ENCODE measurements at regions not wholly inside any gene's neighbourhood (a gene's known extent, or its start where the extent isn't known, plus 50 kb on each side); places are given as distances from the start of the nearest gene placed in this dataset.

GRCh38 chr7:17709599-17709998, 230.7 kb downstream of the SNX13 start:
- Histone ChIP-seq H3K4me2 (ENCODE audit: low read length) (no peak overlapping the region), H3K4me3 (ENCODE audit: low read length) (no peak overlapping the region), H3K9me3 (replicated peaks; ENCODE audit: low read length) (no peaks in the 10 kb centered on the region), H3K36me3 (ENCODE audit: insufficient read depth, low read length) (no peaks in the 10 kb centered on the region), H3K4me1 (ENCODE audit: control insufficient read depth, insufficient read depth, low read length) (no peaks in the 10 kb centered on the region), H3K9ac (ENCODE audit: low read depth, low read length) (no peak overlapping the region), H3K27me3 (ENCODE audit: control insufficient read depth, insufficient read depth, low read length) (no peaks in the 10 kb centered on the region)

GRCh38 chr7:17710312-17710711, 230.0 kb downstream of the SNX13 start:
- Histone ChIP-seq H3K36me3 (ENCODE audit: insufficient read depth, low read length) (no peaks in the 10 kb centered on the region), H3K4me1 (ENCODE audit: control insufficient read depth, insufficient read depth, low read length) (no peaks in the 10 kb centered on the region), H3K4me2 (ENCODE audit: low read length) (no peak overlapping the region)

DNA sequence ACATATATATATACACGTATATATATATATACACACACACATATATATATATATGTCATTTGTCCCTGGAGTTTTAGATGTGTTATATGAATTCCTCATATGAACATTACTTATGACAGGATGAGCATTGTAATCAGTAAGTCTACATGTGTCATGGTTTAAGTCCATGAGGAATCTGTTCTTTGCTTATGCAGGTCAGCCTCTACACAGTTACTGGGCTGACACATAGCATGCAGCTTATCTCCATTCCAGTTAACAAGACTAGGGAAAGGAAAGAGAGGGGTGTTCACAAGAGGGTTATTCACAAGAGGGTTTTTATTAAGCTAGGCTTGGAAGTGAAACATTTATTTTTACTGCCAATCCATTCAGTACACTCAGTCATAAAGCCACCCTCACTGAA, 226.7 kb downstream of the SNX13 start:
- Histone ChIP-seq H3K4me1 (ENCODE audit: control insufficient read depth, insufficient read depth, low read length) (no peaks in the 10 kb centered on the region), H3K9me3 (replicated peaks; ENCODE audit: low read length) (no peaks in the 10 kb centered on the region), H3K36me3 (ENCODE audit: insufficient read depth, low read length) (no peaks in the 10 kb centered on the region), H3K4me2 (ENCODE audit: low read length) (no peak overlapping the region), H3K9ac (ENCODE audit: low read depth, low read length) (no peak overlapping the region), H3K27me3 (ENCODE audit: control insufficient read depth, insufficient read depth, low read length) (no peaks in the 10 kb centered on the region), H3K4me3 (ENCODE audit: low read length) (no peak overlapping the region)

More at GRCh38 chr7:17710312-17710711, 230.0 kb downstream of the SNX13 start:
- Histone ChIP-seq H3K9me3 (replicated peaks; ENCODE audit: low read length) (no peaks in the 10 kb centered on the region), H3K4me3 (ENCODE audit: low read length) (no peak overlapping the region), H3K9ac (ENCODE audit: low read depth, low read length) (no peak overlapping the region), H3K27me3 (ENCODE audit: control insufficient read depth, insufficient read depth, low read length) (no peaks in the 10 kb centered on the region)

DNA sequence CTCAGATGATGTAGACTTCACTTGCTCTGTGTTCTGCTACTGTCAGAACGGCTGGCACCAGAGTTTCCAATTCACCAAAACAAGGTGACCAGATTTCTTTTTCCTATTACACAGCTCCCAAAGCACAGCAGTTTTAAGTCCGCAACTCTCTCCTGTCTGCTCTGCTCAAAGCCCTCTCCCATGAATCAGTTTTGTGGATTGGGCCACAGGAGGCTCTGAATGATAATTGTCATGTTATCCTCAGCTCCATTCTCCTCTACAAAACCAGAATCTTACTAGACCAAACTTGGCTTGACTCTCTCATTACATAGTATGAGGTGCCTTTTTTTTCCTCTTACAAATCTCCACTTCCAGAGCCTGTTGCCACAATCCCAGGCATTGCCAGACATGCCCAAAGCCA, 223.5 kb downstream of the SNX13 start:
- no peaks in the 10 kb centered on the region for H3K36me3 ChIP-seq (ENCODE audit: insufficient read depth, low read length)
- no peaks in the 10 kb centered on the region for H3K4me1 ChIP-seq (ENCODE audit: control insufficient read depth, insufficient read depth, low read length)
- H3K27me3 ChIP-seq (ENCODE audit: control insufficient read depth, insufficient read depth, low read length): no peaks in the 10 kb centered on the region
- H3K9me3 ChIP-seq (replicated peaks; ENCODE audit: low read length): no peaks in the 10 kb centered on the region
- H3K4me3 ChIP-seq (ENCODE audit: low read length): no peak overlapping the region
- no peak overlapping the region for H3K9ac ChIP-seq (ENCODE audit: low read depth, low read length)
- no peak overlapping the region for H3K4me2 ChIP-seq (ENCODE audit: low read length)

GRCh38 chr7:17719998-17720397, 220.3 kb downstream of the SNX13 start:
- no peak overlapping the region for H3K4me2 ChIP-seq (ENCODE audit: low read length)
- H3K27me3 ChIP-seq (ENCODE audit: control insufficient read depth, insufficient read depth, low read length): no peaks in the 10 kb centered on the region
- no peaks in the 10 kb centered on the region for H3K36me3 ChIP-seq (ENCODE audit: insufficient read depth, low read length)

DNA sequence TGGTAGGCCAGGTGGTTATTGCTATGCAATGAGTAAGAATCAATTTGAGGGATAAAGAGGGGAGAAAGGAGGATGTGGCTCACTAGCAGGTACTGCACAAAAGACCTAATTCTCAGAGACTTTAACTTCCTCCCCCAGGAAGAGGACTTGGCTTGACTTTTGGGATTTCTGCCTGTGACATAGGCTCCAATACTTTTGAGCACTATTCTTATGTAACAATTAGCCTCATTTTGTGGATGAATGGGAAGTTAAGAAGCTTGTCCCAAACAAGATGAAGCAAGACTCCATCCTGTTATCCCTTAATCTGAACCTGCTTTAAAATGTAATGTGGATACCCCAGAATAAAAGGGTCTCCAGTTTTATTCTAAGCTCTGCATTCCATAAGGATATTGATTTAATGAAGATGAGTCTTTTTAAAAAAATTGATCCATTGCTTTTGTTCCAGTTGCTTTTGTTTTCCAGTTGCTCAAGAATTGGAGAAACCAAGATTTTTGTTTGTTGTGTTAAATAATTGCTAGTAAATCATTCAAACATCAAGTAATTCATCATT, 218.5 kb downstream of the SNX13 start:
- no peak overlapping the region for H3K9ac ChIP-seq (ENCODE audit: low read depth, low read length)
- no peak overlapping the region for H3K4me2 ChIP-seq (ENCODE audit: low read length)

More at GRCh38 chr7:17719998-17720397, 220.3 kb downstream of the SNX13 start:
- no peak overlapping the region for H3K4me3 ChIP-seq (ENCODE audit: low read length)
- no peaks in the 10 kb centered on the region for H3K9me3 ChIP-seq (replicated peaks; ENCODE audit: low read length)
- no peaks in the 10 kb centered on the region for H3K4me1 ChIP-seq (ENCODE audit: control insufficient read depth, insufficient read depth, low read length)
- H3K9ac ChIP-seq (ENCODE audit: low read depth, low read length): no peak overlapping the region

GRCh38 chr7:17722798-17723197, 217.5 kb downstream of the SNX13 start:
- Histone ChIP-seq H3K36me3 (ENCODE audit: insufficient read depth, low read length) (no peaks in the 10 kb centered on the region), H3K9ac (ENCODE audit: low read depth, low read length) (no peak overlapping the region), H3K4me2 (ENCODE audit: low read length) (no peak overlapping the region), H3K4me3 (ENCODE audit: low read length) (no peak overlapping the region), H3K27me3 (ENCODE audit: control insufficient read depth, insufficient read depth, low read length) (no peaks in the 10 kb centered on the region), H3K9me3 (replicated peaks; ENCODE audit: low read length) (no peaks in the 10 kb centered on the region), H3K4me1 (ENCODE audit: control insufficient read depth, insufficient read depth, low read length) (peaks cover 3% of the 10 kb centered on the region)

More for the DNA sequence above, 218.5 kb downstream of the SNX13 start:
- Histone ChIP-seq H3K36me3 (ENCODE audit: insufficient read depth, low read length) (no peaks in the 10 kb centered on the region), H3K27me3 (ENCODE audit: control insufficient read depth, insufficient read depth, low read length) (no peaks in the 10 kb centered on the region), H3K4me1 (ENCODE audit: control insufficient read depth, insufficient read depth, low read length) (peaks cover 3% of the 10 kb centered on the region), H3K4me3 (ENCODE audit: low read length) (no peak overlapping the region), H3K9me3 (replicated peaks; ENCODE audit: low read length) (no peaks in the 10 kb centered on the region)

- no peaks in the 10 kb centered on the region for H3K36me3 ChIP-seq (ENCODE audit: insufficient read depth, low read length)
- no peaks in the 10 kb centered on the region for H3K27me3 ChIP-seq (ENCODE audit: control insufficient read depth, insufficient read depth, low read length)
- H3K4me3 ChIP-seq (ENCODE audit: low read length): no peak overlapping the region
Observed at GRCh38 chr7:17725821-17726220, 214.5 kb downstream of the SNX13 start.

DNA sequence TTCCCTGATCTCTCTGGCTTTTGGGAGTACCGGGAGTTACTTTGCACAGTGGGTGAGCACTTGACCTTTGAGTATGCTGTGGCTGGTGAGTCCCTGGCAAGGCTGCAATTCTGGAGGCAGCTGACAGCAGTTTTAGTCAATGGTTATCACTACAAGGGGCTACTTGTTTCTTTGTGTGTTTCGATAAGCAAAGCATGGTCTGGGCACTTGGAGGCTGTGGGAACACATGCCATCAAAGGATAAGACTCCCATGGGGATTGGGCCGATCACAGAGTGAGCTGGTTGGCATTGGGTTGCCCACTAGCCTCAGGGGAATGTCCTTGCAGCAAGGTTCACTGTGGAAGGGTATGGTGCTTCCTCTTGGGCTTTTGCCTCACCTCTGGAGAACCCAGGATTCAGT, 208.2 kb downstream of the SNX13 start:
- Histone ChIP-seq H3K4me1 (ENCODE audit: control insufficient read depth, insufficient read depth, low read length) (no peaks in the 10 kb centered on the region), H3K9me3 (replicated peaks; ENCODE audit: low read length) (no peaks in the 10 kb centered on the region), H3K36me3 (ENCODE audit: insufficient read depth, low read length) (no peaks in the 10 kb centered on the region), H3K4me2 (ENCODE audit: low read length) (no peak overlapping the region), H3K9ac (ENCODE audit: low read depth, low read length) (no peak overlapping the region), H3K27me3 (ENCODE audit: control insufficient read depth, insufficient read depth, low read length) (peaks cover 5% of the 10 kb centered on the region), H3K4me3 (ENCODE audit: low read length) (no peak overlapping the region)

More at GRCh38 chr7:17725821-17726220, 214.5 kb downstream of the SNX13 start:
- Histone ChIP-seq H3K9me3 (replicated peaks; ENCODE audit: low read length) (no peaks in the 10 kb centered on the region), H3K9ac (ENCODE audit: low read depth, low read length) (no peak overlapping the region), H3K4me2 (ENCODE audit: low read length) (no peak overlapping the region), H3K4me1 (ENCODE audit: control insufficient read depth, insufficient read depth, low read length) (peaks cover 3% of the 10 kb centered on the region)

Measured in skeletal muscle satellite cell (primary cell).